GM12878 (cell line): ENCODE measurements at regions not wholly inside any gene's neighbourhood (a gene's known extent, or its start where the extent isn't known, plus 50 kb on each side); places are given as distances from the start of the nearest gene placed in this dataset.

Experiments
- ATAC-seq: fragments of 200-7000 bp; cut with Tn5 transposase; 3 replicates; pipeline ENCODE4 v1.9.1; 2020; ENCODE audit warnings: mild to moderate bottlenecking, moderate library complexity
- BruUV-seq: library from RNA; stranded (reverse); fragments of 400-500 nt; replicated peaks from 2 replicates; lab custom pipeline; 2021; lab: Mats Ljungman, UMichigan
- CTCF ChIA-PET: fragments of 300-600 bp; sonication (Branson Sonifier 250); formaldehyde crosslinking; extraction: SDS; loops from one replicate; lab custom pipeline; 2021; ENCODE audit warnings: inconsistent platforms; lab: Yijun Ruan, JAX
- POLR2A ChIA-PET: fragments of 350-600 bp; formaldehyde crosslinking; extraction: SDS; loops from one replicate; lab custom pipeline; 2021; ENCODE audit warnings: inconsistent platforms; lab: Charles Lee
- RAD21 ChIA-PET: fragments of 300-600 bp; sonication (Branson Sonifier 250); formaldehyde crosslinking; loops from one replicate; lab custom pipeline; 2023; ENCODE audit warnings: antibody characterized with exemption; ENCODE audit not compliant: unreplicated experiment; lab: Charles Lee
- SMC1A ChIA-PET: fragments of 300-600 bp; sonication (Branson Sonifier 250); formaldehyde crosslinking; loops from one replicate; lab custom pipeline; 2023; ENCODE audit not compliant: unreplicated experiment, uncharacterized antibody; lab: Charles Lee
- DNase-seq: peaks from one replicate; pipeline ENCODE4 v3.0.0-alpha.2; 2011; ENCODE audit warnings: low read depth, low spot score
- FAIRE-seq: peaks from 3 replicates; lab custom pipeline; 2011; peaks lifted over from hg19 to GRCh38; lab: Jason Lieb, UNC
- H2AFZ ChIP-seq: 2 replicates; pipeline ENCODE4 v1.6.0; 2011; ENCODE audit warnings: low read depth, low read length, control low read depth; ENCODE audit not compliant: control insufficient read depth
- H3K27ac ChIP-seq: 2 replicates; pipeline ENCODE4 v1.5.1; 2011; ENCODE audit warnings: control low read depth; ENCODE audit not compliant: control insufficient read depth, insufficient read depth
- H3K27me3 ChIP-seq, 2 experiments: replicated peaks in 1 of 2; 2 replicates each; pipeline versions ENCODE4 v1.6.0 to v1.6.1; 2011; ENCODE audit warnings: low read length in 1 of 2; ENCODE audit not compliant: control insufficient read depth in 2 of 2, insufficient read depth in 2 of 2
- H3K36me3 ChIP-seq, 2 experiments: 2 replicates each; pipeline ENCODE4 v1.5.1; 2011; ENCODE audit warnings: low read length in 1 of 2; ENCODE audit not compliant: control insufficient read depth in 2 of 2, insufficient read depth in 2 of 2
- H3K4me1 ChIP-seq: 2 replicates; pipeline ENCODE4 v1.6.1; 2011; ENCODE audit warnings: mild to moderate bottlenecking, low read length, moderate library complexity, mixed read lengths; ENCODE audit not compliant: control insufficient read depth, insufficient read depth
- H3K4me2 ChIP-seq: 2 replicates; pipeline ENCODE4 v1.6.0; 2011; ENCODE audit warnings: control low read depth; ENCODE audit not compliant: control insufficient read depth, insufficient read depth
- H3K4me3 ChIP-seq: fragments of 200-600 bp; sonication (generic); 2 replicates; pipeline ENCODE4 v1.5.1; 2016
- H3K79me2 ChIP-seq: 2 replicates; pipeline ENCODE4 v1.6.0; 2011; ENCODE audit warnings: low read length; ENCODE audit not compliant: control insufficient read depth, insufficient read depth
- H3K9ac ChIP-seq: 2 replicates; pipeline ENCODE4 v1.8.0; 2011; ENCODE audit warnings: low read length, control low read depth, mixed read lengths; ENCODE audit not compliant: control insufficient read depth, insufficient read depth
- H3K9me3 ChIP-seq: replicated peaks from 3 replicates; pipeline ENCODE4 v1.5.1; 2011; ENCODE audit warnings: mild to moderate bottlenecking, low read length; ENCODE audit not compliant: control insufficient read depth, insufficient read depth
- H4K20me1 ChIP-seq: 2 replicates; pipeline ENCODE4 v1.6.0; 2011; ENCODE audit not compliant: control insufficient read depth, insufficient read depth
- CHD1 ChIP-seq: IDR thresholded peaks from 2 replicates; pipeline ENCODE4 v1.6.1; 2012; ENCODE audit warnings: low read depth, low read length, improper control_type of control experiment
- CHD2 ChIP-seq: IDR thresholded peaks from 2 replicates; pipeline ENCODE4 v1.6.1; 2011; ENCODE audit warnings: low read depth, low read length, improper control_type of control experiment, borderline replicate concordance
- TARDBP ChIP-seq: IDR thresholded peaks from 2 replicates; pipeline ENCODE4 v1.6.1; 2016; ENCODE audit warnings: borderline replicate concordance
- TCF3 ChIP-seq: IDR thresholded peaks from 2 replicates; pipeline ENCODE4 v1.6.1; 2012; ENCODE audit warnings: low read depth, mild to moderate bottlenecking, low read length, borderline replicate concordance; ENCODE audit not compliant: insufficient read depth
- TCF7 ChIP-seq: IDR thresholded peaks from 2 replicates; pipeline ENCODE4 v1.6.1; 2014; ENCODE audit warnings: antibody characterized with exemption, borderline replicate concordance
- WRNIP1 ChIP-seq: IDR thresholded peaks from 2 replicates; pipeline ENCODE4 v1.6.1; 2011; ENCODE audit warnings: low read depth, low read length, improper control_type of control experiment, borderline replicate concordance
- YBX1 ChIP-seq: fragments of 450-650 bp; IDR thresholded peaks from 2 replicates; pipeline ENCODE4 v1.6.1; 2016; ENCODE audit warnings: antibody characterized with exemption
- ZSCAN29 ChIP-seq: fragments of 450-650 bp; IDR thresholded peaks from 2 replicates; pipeline ENCODE4 v1.6.1; 2017; ENCODE audit warnings: mild to moderate bottlenecking, moderate library complexity
- WGBS: methylation state at CpG from one replicate; pipeline ENCODE4 v1.1.6; 2016; ENCODE audit warnings: low lambda C conversion rate; ENCODE audit not compliant: insufficient replicate concordance, insufficient coverage; ENCODE audit errors: missing lambda C conversion rate; 5-methylcytosine and 5-hydroxymethylcytosine counted together
- in situ Hi-C: fragments of 300-500 bp; cut with MboI; formaldehyde crosslinking; loops from 9 replicates; pipeline ENCODE4 v1.14.3; 2018; ENCODE audit warnings: mixed read lengths
- intact Hi-C: fragments of 100-400 bp; cut with micrococcal nuclease; formaldehyde crosslinking; loops from one replicate; pipeline ENCODE4 v1.14.2; 2022; ENCODE audit not compliant: unreplicated experiment
- TF ChIP-seq, protein P1 (sequence below): fragments of 450-650 bp; conservative IDR thresholded peaks from 2 replicates; pipeline ENCODE4 v1.6.1; 2017; ENCODE audit warnings: mild to moderate bottlenecking, moderate library complexity
- TF ChIP-seq, protein P2 (sequence below): fragments of 450-650 bp; IDR thresholded peaks from 2 replicates; pipeline ENCODE4 v1.6.1; 2017; ENCODE audit warnings: mild to moderate bottlenecking, low read depth, inconsistent platforms; ENCODE audit not compliant: poor library complexity, severe bottlenecking

DNA sequence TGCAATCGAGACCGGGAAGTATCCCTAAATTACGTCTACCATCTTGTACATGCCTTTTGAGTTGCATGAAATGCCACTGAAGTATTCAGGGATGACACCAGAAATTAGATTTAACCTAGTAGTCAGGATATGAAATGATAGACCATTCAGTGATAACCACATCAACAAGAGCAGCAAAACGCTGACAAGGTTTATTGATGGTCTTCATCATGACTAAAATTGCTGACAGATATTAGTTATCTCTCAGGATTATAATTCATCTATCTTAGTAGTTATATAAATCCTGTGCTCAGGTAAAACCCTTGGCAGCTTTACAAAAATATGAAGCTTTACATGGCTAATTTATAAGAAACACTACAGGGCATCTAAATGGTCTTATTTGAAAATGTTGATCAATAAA is 1104.7 kb downstream of the EFNA5 start:
- Histone ChIP-seq H4K20me1 (no peaks in the 10 kb centered on the region), H3K27me3 (no peaks in the 10 kb centered on the region), H3K9ac (no peak overlapping the region), H3K9me3 (no peaks in the 10 kb centered on the region), H3K79me2 (no peaks in the 10 kb centered on the region), H3K27ac (no peak overlapping the region), H3K4me3 (no peak overlapping the region), H3K4me2 (no peak overlapping the region), H3K36me3 (no peaks in the 10 kb centered on the region), H2AFZ (no peak overlapping the region), H3K4me1 (no peaks in the 10 kb centered on the region)
- no peak for ATAC-seq
- RAD21 ChIA-PET: no interaction called here
- 23% methylated on average over 4 of the region's 4 CpGs for WGBS
- in situ Hi-C loops: no loop called here
- POLR2A ChIA-PET: no interaction called here
- no peak for FAIRE-seq
- no peak for DNase-seq
- SMC1A ChIA-PET: interaction anchor here (0.7 to 1.2 kb wide), 3 partner anchors 9 to 243 kb away, joined by 3 to 4 read pairs (median 3); no protein-coding TSS in a partner anchor
- intact Hi-C loops: no loop called here
- CTCF ChIA-PET: no interaction called here
- no TSS peak for BruUV-seq
- TF ChIP-seq CHD2 (no peak), ZSCAN29 (no peak), TCF3 (no peak), CHD1 (no peak), TARDBP (no peak), TCF7 (no peak), WRNIP1 (no peak), YBX1 (no peak)
- TF ChIP-seq, protein P1, sequence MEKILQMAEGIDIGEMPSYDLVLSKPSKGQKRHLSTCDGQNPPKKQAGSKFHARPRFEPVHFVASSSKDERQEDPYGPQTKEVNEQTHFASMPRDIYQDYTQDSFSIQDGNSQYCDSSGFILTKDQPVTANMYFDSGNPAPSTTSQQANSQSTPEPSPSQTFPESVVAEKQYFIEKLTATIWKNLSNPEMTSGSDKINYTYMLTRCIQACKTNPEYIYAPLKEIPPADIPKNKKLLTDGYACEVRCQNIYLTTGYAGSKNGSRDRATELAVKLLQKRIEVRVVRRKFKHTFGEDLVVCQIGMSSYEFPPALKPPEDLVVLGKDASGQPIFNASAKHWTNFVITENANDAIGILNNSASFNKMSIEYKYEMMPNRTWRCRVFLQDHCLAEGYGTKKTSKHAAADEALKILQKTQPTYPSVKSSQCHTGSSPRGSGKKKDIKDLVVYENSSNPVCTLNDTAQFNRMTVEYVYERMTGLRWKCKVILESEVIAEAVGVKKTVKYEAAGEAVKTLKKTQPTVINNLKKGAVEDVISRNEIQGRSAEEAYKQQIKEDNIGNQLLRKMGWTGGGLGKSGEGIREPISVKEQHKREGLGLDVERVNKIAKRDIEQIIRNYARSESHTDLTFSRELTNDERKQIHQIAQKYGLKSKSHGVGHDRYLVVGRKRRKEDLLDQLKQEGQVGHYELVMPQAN: no peak
- TF ChIP-seq, protein P2, sequence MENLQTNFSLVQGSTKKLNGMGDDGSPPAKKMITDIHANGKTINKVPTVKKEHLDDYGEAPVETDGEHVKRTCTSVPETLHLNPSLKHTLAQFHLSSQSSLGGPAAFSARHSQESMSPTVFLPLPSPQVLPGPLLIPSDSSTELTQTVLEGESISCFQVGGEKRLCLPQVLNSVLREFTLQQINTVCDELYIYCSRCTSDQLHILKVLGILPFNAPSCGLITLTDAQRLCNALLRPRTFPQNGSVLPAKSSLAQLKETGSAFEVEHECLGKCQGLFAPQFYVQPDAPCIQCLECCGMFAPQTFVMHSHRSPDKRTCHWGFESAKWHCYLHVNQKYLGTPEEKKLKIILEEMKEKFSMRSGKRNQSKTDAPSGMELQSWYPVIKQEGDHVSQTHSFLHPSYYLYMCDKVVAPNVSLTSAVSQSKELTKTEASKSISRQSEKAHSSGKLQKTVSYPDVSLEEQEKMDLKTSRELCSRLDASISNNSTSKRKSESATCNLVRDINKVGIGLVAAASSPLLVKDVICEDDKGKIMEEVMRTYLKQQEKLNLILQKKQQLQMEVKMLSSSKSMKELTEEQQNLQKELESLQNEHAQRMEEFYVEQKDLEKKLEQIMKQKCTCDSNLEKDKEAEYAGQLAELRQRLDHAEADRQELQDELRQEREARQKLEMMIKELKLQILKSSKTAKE: no peak
